ENCODE measurements at regions not wholly inside any gene's neighbourhood (a gene's known extent, or its start where the extent isn't known, plus 50 kb on each side); places are given as distances from the start of the nearest gene placed in this dataset.
"Not testable (repeated sequence)": the region's sequence is repeated elsewhere in the genome, so short reads cannot be mapped to it uniquely, and the experiment has no call there.

GRCh38 chr7:85685901-85686300 lies 499.0 kb upstream of the SEMA3D start:
- peak; percentile 8 for DNase-seq (ENCODE audit: extremely low read depth, low read depth)

- DNase-seq (ENCODE audit: extremely low read depth, low read depth): no peak
Observed at GRCh38 chr7:85682833-85683620, 496.2 kb upstream of the SEMA3D start.

- no peak for DNase-seq (ENCODE audit: extremely low read depth, low read depth)
Observed at GRCh38 chr7:85681241-85681640, 494.4 kb upstream of the SEMA3D start.

- not testable (repeated sequence) for DNase-seq (ENCODE audit: extremely low read depth, low read depth)
Observed at GRCh38 chr7:85675093-85675492, 488.2 kb upstream of the SEMA3D start.

DNA sequence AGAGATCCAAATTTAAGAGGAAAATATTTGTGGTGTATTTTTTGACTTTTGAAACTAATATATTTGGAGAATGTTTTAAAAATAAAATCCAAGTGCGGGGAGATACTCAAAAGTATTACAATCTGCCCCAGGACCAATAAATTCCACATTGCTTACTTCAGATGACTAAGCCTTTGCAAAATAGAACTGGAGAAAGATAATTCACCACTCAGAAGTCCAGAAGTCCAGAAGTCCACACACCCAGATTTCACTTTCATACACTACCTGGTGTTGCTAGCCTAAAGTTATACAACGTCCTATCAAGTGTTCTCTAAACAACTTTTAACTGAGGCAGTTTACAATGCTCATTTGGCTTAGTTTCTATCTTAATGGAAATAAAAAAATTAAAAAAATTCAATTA lies 487.0 kb upstream of the SEMA3D start:
- DNase-seq (ENCODE audit: extremely low read depth, low read depth): no peak

DNA sequence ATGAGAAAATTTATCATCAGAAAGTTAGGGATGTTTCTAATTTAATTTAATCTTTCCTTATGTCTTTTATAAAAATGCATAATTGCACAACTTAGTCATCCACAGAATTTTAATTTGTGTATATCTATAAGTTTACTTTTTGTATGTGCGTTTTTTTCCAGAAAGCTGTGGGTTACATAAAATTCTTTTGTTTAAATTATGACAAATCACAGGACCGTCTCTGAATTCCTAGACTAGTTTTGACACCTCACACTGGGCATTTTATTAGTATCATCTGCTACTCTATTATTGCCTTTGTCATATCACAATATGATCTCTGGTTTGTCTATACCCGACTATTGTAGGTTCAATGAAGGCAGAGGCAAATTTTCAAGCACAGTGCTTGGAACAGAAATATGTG lies 482.4 kb upstream of the SEMA3D start:
- no peak for DNase-seq (ENCODE audit: extremely low read depth, low read depth)

DNA sequence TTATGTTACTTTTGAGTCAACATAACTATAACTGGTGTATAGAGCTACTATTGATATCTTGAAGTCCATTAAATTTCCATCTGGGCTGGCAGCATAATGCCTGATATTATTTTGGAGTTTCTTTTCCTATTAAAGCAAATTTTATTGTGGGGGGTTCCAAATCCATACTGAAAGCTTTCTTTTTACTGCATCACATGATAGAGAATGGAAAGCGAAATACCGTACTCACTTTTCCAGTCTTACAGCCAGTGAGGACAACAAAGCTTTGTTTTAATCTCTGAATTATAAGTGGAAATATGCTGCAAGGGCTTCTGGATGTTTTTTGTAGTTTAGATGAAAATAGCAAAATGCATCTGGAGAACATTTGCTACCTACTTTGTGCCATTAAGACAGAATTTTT lies 477.5 kb upstream of the SEMA3D start:
- DNase-seq (ENCODE audit: extremely low read depth, low read depth): no peak

DNA sequence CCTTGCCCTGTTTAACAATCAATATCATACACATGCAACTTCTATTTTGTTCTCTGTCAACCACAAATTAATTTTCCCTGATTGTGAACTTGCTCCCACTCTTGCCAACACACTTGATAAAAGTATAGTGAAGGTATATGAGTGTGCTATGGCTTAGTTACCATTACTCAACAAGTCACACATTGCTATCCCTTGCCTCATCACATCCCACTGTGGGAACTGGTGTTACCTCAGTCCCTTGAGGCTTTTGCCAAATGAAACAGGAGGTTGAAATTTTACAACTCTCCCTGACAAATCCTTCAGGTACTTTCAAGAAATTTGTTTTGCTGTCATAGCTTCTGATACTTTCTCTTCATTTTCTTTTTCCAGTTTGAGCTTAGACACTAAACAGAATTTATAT lies 472.5 kb upstream of the SEMA3D start:
- DNase-seq (ENCODE audit: extremely low read depth, low read depth): peak; percentile 28

DNA sequence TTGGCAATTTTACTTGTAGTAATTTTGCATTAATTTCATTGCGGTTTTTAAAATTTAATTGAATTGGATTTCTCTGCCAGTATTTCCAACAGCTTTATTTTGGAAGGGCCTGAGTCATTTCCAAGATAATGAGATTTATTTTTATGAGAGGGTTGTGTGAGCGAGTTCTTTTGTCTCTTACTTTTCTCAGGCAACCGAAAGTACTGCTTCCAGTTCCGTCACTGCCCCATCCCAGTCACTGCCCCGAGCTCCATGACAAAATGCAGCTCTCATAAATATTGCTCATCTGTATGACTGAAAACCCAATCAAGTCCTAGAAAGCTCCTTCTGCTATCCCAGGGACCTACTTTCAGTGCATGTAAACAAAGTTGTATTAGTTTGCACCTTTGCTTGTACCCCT lies 468.4 kb upstream of the SEMA3D start:
- no peak for DNase-seq (ENCODE audit: extremely low read depth, low read depth)

DNA sequence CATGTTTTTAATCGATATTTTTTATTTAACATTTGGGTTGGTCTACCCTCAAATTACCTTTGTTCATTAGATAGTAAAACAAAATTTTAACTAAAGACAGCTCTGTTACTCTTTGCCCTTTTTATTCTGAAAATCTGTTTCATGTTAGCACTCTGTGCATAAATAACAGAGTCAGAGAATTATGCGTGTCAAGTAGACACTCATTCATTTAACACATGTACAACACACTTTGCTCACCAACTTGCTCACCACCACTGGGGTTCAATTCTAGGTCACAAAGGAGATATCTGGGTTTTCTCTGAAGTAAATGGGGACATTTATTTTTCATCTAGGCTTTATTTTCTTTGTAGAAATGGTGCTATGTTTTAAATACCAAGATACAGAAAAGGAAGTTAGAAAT lies 457.4 kb upstream of the SEMA3D start:
- DNase-seq (ENCODE audit: extremely low read depth, low read depth): no peak

GRCh38 chr7:85641331-85641730 lies 454.5 kb upstream of the SEMA3D start:
- DNase-seq (ENCODE audit: extremely low read depth, low read depth): no peak

DNA sequence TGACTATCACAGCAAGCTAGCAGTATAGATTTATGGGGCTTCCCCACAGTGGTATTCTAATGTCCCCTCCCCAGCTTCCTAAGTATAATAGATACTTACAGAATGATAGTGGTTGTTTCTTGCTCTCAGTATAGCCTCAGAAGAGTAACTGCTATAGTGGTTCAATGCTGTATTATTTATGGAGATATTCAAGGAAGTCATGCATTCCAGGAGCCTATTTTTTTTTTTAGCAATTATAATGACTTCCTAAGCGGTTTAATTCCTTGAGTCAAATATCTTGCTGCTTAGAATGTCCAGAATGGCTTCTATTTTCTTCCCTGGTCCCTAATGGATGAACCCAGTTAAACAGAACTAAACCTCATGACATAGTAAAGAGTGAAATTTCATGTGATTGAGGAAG lies 451.5 kb upstream of the SEMA3D start:
- DNase-seq (ENCODE audit: extremely low read depth, low read depth): no peak

DNA sequence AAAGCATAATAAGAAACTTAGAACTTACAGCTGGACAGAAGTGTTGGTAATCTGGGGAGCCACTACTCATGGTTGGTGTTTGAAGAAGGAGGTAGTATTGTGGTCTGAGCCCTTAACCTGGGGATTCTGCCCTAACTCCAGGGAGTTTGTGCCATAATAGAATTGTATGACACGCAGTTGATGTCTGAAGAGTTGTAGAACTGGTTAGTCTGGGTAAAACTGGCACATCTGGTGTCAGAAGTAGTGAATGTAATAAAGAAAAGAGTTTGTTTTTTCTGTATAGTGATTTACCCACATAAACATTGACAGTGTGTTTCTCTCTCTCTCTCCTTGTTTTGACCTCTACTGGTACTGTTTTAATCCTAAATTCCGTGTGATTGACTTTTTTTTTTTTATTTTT lies 448.1 kb upstream of the SEMA3D start:
- no peak for DNase-seq (ENCODE audit: extremely low read depth, low read depth)

DNA sequence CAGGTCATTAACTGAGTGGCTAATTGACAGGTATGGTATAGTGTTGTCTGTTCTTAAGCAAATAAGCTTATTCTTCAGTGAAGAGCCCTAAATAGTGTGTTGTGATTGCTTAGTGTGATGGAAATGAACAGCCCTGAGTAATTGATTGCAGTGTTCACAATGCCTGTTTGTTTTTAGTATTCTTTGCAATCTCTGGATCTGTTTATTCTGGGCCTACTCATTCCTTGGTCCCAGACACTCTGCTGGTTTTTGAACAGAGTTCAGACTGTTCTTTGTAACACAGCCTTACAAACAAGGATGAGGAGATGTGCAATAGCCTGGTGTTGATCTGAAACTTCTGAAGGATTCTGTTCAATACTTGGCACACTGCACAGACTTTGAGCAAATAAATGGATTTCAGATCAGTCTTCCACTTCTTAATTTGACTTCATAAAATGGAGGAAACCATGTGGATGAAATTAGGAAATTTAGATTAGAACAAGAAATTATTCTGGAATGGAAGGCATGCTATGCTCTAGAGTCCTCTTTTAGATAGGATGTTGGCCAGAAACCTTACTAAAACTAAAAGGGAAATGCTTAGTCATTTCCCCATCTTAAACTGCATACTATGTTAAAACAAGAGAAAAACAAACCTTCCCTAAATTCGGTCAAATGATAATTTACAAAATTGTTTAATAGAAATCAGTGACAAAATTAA lies 444.2 kb upstream of the SEMA3D start:
- DNase-seq (ENCODE audit: extremely low read depth, low read depth): no peak

- DNase-seq (ENCODE audit: extremely low read depth, low read depth): no peak
Observed at GRCh38 chr7:85627791-85628586, 441.1 kb upstream of the SEMA3D start.

- DNase-seq (ENCODE audit: extremely low read depth, low read depth): no peak
Observed at GRCh38 chr7:85622059-85622458, 435.2 kb upstream of the SEMA3D start.

GRCh38 chr7:85620936-85621685 lies 434.3 kb upstream of the SEMA3D start:
- DNase-seq (ENCODE audit: extremely low read depth, low read depth): no peak

- DNase-seq (ENCODE audit: extremely low read depth, low read depth): no peak
Observed at GRCh38 chr7:85619236-85619635, 432.4 kb upstream of the SEMA3D start.

DNA sequence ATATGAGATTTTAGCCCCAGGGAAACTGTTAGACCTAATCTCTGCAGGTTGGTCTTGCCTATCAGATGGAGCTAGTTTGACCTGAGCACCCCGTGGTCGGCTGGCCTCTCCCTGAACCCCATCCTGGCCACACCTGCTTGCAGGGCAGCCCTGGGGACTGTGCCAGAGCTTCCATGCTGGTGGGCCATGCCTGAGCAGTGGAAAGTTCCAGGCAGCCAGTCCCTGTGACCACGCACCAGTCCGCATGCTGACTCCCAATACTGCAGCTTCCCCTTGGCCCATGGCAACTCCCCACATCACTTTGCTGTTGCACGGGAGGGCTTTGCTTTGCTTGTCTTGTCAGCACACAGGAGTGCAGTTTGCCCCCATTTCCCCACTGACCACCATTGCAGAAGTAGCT lies 427.8 kb upstream of the SEMA3D start:
- DNase-seq (ENCODE audit: extremely low read depth, low read depth): no peak

GRCh38 chr7:85612514-85612913 lies 425.7 kb upstream of the SEMA3D start:
- DNase-seq (ENCODE audit: extremely low read depth, low read depth): no peak

DNA sequence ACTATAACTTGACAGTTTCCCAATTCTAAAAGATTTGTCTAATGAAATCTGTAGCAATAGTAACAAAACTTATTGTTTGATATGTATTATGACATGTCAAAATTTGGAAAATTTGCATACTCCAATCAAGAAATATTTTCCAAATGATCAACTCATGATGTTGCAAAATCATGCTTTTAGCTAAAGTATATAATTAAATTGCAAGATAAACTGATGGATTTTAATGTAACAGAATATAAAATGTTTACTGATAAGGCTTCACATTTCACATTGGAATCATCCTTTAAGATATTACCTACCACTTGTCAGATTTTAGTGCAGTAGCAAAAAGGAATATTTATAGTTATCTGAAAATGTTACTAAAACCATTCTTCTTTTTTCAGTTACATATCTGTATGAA lies 421.9 kb upstream of the SEMA3D start:
- DNase-seq (ENCODE audit: extremely low read depth, low read depth): no peak

Data from NCI-H460 (cell line).